ENCODE measurements at regions not wholly inside any gene's neighbourhood (a gene's known extent, or its start where the extent isn't known, plus 50 kb on each side); places are given as distances from the start of the nearest gene placed in this dataset.

GRCh38 chr20:37615340-37616109 is 78.3 kb upstream of the CTNNBL1 start:
- no peak overlapping the region for H3K27ac ChIP-seq
- TF ChIP-seq CTCF (IDR thresholded peaks at IDR 0.05) (peak; percentile 80), ZFX (IDR thresholded peaks at IDR 0.05; ENCODE audit: borderline replicate concordance) (no peak)

GRCh38 chr20:37611852-37612251 is 82.0 kb upstream of the CTNNBL1 start:
- no peak overlapping the region for H3K27ac ChIP-seq
- TF ChIP-seq CTCF (IDR thresholded peaks at IDR 0.05) (no peak), ZFX (IDR thresholded peaks at IDR 0.05; ENCODE audit: borderline replicate concordance) (no peak)

DNA sequence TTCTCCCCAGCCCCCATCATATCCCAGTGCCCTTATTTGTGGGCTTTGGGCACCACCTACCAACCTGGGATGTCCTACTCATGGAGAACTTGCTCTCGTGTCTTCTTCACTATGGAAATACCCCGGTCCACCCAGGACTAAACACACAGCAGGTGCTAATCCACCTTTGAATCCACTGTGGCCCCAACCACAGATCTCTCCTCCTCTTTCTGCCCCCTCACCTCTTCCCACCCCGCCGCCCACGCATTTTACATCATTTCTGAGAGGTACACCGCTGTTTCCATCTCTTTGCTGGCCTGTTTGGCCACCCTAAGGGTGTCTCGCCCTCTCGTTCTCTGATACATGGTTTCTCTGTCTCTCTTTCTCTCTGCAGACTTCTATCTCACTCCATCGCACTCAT is 82.5 kb upstream of the CTNNBL1 start:
- TF ChIP-seq ZFX (IDR thresholded peaks at IDR 0.05; ENCODE audit: borderline replicate concordance) (no peak), CTCF (IDR thresholded peaks at IDR 0.05) (no peak)

GRCh38 chr20:37610203-37610798 is 82.6 kb upstream of the BLCAP start:
- TF ChIP-seq CTCF (IDR thresholded peaks at IDR 0.05) (no peak), ZFX (IDR thresholded peaks at IDR 0.05; ENCODE audit: borderline replicate concordance) (no peak)
- H3K27ac ChIP-seq, result no peak overlapping the region

More for the DNA sequence above, 82.5 kb upstream of the CTNNBL1 start:
- no peak overlapping the region for H3K27ac ChIP-seq

DNA sequence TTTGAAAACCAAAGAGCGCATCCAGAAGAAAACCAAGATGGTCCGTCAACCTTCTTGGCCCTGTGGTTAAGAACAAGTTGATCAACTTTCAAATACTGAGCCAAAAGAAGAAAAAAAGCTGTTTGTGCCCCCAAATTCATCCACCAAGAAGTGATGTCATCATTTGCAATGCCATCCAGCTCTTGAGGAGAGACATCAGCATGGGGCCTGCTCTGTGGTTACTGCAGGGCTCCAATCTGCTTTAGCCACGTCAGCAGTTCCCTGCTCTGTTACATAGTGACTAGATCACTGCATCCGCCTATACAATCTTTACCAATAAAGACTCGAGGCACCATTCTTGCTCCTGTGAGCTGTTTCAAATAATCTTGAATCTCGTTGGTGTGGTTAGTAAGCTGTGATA is 75.0 kb upstream of the BLCAP start:
- H3K27ac ChIP-seq, result no peak overlapping the region
- no peak for TF ChIP-seq CTCF (IDR thresholded peaks at IDR 0.05)
- no peak for TF ChIP-seq ZFX (IDR thresholded peaks at IDR 0.05; ENCODE audit: borderline replicate concordance)

DNA sequence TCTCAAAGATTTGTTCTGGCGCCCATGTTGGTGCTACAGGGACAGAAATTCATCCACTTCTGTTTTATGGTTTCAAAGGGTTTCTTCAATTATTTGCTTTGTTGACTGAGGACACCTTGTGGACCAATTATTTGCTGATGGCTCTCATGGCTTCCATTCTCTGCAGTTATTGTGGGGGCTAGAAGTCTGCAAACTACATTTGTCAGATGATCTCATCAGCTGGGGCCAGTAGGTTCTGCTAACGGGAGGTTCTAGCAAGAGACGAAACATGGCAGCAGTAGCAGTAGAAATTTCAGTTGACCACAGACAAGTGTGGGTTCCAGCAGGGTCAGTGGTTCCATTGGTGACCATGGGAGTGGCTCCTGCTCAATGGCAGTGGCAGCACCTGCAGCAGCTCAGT is 72.8 kb upstream of the BLCAP start:
- no peak for TF ChIP-seq CTCF (IDR thresholded peaks at IDR 0.05)
- TF ChIP-seq ZFX (IDR thresholded peaks at IDR 0.05; ENCODE audit: borderline replicate concordance), result no peak

More for the DNA sequence above, 72.8 kb upstream of the BLCAP start:
- H3K27ac ChIP-seq, result no peak overlapping the region
